Astrocyte (in vitro differentiated cells and primary cell): ENCODE measurements at regions not wholly inside any gene's neighbourhood (a gene's known extent, or its start where the extent isn't known, plus 50 kb on each side); places are given as distances from the start of the nearest gene placed in this dataset.

ENCODE experiments used
- CTCF ChIP-seq: IDR thresholded peaks from 2 replicates; pipeline ENCODE4 v1.5.1; 2011; ENCODE audit warnings: low read depth, mild to moderate bottlenecking, inconsistent platforms, low read length, moderate library complexity; ENCODE audit not compliant: insufficient read depth
- EZH2 ChIP-seq: IDR thresholded peaks from 2 replicates; pipeline ENCODE4 v1.6.1; 2012; ENCODE audit warnings: mild to moderate bottlenecking, low read length, inconsistent platforms; ENCODE audit not compliant: insufficient read depth

- TF ChIP-seq CTCF: no peak
- TF ChIP-seq EZH2: no peak
Observed at GRCh38 chr10:3559527-3559926, 225.5 kb downstream of the KLF6 start.
